GM23248 (cell line): ENCODE measurements at regions not wholly inside any gene's neighbourhood (a gene's known extent, or its start where the extent isn't known, plus 50 kb on each side); places are given as distances from the start of the nearest gene placed in this dataset.

ENCODE experiments used
- EZH2 ChIP-seq: fragments of 200-600 bp; sonication (generic); IDR thresholded peaks from 2 replicates; pipeline ENCODE4 v1.6.1; 2018; ENCODE audit warnings: antibody characterized with exemption, mild to moderate bottlenecking; ENCODE audit not compliant: insufficient read depth, poor library complexity, severe bottlenecking
- EZH2phosphoT487 ChIP-seq: fragments of 200-600 bp; sonication (generic); IDR thresholded peaks from 2 replicates; pipeline ENCODE4 v1.6.1; 2018; ENCODE audit warnings: antibody characterized with exemption, moderate library complexity, mild to moderate bottlenecking, low read depth; ENCODE audit not compliant: insufficient read depth

DNA sequence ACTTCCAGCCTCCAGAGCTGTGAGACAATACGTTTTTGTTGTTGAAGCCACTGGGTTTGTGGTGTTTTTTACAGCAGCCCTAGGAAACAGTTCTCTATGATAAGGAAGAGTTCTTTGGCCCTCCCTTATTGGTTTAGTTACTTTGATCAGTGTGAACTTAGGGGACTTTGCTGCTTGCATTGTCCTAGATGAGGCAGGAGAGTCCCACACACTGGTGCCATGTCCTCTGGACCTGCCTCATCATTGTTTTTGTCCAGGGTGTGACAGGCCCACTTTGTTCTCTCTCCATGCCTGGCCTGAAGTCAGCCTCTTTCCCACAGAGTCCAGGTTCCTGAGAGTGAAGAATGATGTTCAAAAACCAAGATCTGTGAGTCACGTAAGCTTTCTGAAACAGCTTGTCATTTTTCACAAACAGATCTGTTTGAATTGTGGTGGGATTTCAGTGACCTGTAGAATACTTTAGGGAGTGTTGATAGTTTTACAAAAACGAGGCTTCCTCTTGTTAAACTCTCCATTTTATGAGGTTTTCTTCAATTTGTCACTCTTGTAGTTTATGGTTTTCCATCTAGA, 63.8 kb downstream of the ING1 start:
- TF ChIP-seq EZH2phosphoT487, result no peak
- no peak for TF ChIP-seq EZH2
